Fibroblast of lung (primary cell): ENCODE measurements at regions not wholly inside any gene's neighbourhood (a gene's known extent, or its start where the extent isn't known, plus 50 kb on each side); places are given as distances from the start of the nearest gene placed in this dataset.

Source experiments
- EZH2 ChIP-seq: IDR thresholded peaks from 2 replicates; pipeline ENCODE4 v1.5.1; 2012; ENCODE audit warnings: low read length, control low read depth, mild to moderate bottlenecking; ENCODE audit errors: missing control alignments
- TF ChIP-seq, protein P1 (sequence below), 2 donors: IDR thresholded peaks in 1 of 2; conservative IDR thresholded peaks in 1 of 2; 1 replicate in 1 of 2; 2 replicates in 1 of 2; pipeline ENCODE4 v1.5.1; 2011 to 2012; ENCODE audit warnings: low read length in 2 of 2, control low read depth in 1 of 2, inconsistent platforms in 1 of 2, low read depth in 1 of 2, mild to moderate bottlenecking in 1 of 2

DNA sequence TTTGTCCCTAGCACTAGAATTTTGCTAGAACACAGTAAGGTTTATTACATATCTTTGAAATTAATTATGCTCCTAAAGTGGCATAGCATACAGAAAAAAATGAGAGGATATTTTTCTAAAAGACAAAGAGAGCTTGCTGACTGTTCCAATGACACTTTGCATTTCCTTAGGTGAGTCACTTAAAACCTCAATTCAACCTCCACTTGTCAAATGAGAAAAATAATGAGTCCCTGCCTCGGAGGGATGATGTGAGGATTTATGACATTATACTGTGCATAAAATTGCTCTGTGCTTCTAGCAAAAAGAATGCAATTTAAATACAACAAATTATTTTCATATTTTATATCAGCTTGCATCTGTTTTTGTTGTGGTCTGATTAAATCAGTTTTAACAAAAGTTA, 1417.0 kb upstream of the ALCAM start:
- TF ChIP-seq, protein P1, sequence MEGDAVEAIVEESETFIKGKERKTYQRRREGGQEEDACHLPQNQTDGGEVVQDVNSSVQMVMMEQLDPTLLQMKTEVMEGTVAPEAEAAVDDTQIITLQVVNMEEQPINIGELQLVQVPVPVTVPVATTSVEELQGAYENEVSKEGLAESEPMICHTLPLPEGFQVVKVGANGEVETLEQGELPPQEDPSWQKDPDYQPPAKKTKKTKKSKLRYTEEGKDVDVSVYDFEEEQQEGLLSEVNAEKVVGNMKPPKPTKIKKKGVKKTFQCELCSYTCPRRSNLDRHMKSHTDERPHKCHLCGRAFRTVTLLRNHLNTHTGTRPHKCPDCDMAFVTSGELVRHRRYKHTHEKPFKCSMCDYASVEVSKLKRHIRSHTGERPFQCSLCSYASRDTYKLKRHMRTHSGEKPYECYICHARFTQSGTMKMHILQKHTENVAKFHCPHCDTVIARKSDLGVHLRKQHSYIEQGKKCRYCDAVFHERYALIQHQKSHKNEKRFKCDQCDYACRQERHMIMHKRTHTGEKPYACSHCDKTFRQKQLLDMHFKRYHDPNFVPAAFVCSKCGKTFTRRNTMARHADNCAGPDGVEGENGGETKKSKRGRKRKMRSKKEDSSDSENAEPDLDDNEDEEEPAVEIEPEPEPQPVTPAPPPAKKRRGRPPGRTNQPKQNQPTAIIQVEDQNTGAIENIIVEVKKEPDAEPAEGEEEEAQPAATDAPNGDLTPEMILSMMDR (conservative IDR thresholded peaks at IDR 0.05 in 1 of 2, IDR thresholded peaks at IDR 0.05 in 1 of 2; ENCODE audit: low read depth in 1 of 2, low read length in 2 of 2) = no peak
- no peak for TF ChIP-seq EZH2
